Fibroblast of the aortic adventitia (primary cell): ENCODE measurements at regions not wholly inside any gene's neighbourhood (a gene's known extent, or its start where the extent isn't known, plus 50 kb on each side); places are given as distances from the start of the nearest gene placed in this dataset.

ENCODE experiments used
- DNase-seq: peaks from one replicate; pipeline ENCODE4 v3.0.0-alpha.2; 2010; ENCODE audit warnings: low read depth
- H3K4me3 ChIP-seq: 2 replicates; pipeline ENCODE4 v1.5.1; 2011; ENCODE audit warnings: low read depth, mild to moderate bottlenecking, control low read depth, low read length, moderate library complexity
- TF ChIP-seq, protein P1 (sequence below): IDR thresholded peaks from 2 replicates; pipeline ENCODE4 v1.5.1; 2011; ENCODE audit warnings: mild to moderate bottlenecking, low read length, control low read depth, inconsistent platforms; ENCODE audit not compliant: insufficient read depth

DNA sequence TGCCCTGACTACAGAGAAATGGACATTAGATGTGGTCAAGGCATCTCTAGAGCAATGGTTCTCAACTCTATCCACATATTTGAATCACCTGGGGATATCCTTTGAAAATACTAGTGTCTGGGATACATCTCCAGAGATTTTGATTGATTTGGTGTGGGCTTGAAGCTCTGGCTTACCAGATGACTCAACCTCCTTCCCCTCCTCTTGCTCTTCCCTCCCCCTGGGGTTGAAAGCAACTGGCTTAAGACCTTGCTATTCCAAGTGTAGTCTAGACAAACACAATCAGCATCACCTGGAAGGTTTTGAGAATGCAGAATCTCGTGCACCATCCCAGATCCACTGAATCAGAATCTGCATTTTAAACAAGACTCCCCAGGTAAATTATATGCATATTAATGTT, 183.8 kb downstream of the DAD1 start:
- H3K4me3 ChIP-seq, result no peak overlapping the region
- no peak for DNase-seq
- TF ChIP-seq, protein P1, sequence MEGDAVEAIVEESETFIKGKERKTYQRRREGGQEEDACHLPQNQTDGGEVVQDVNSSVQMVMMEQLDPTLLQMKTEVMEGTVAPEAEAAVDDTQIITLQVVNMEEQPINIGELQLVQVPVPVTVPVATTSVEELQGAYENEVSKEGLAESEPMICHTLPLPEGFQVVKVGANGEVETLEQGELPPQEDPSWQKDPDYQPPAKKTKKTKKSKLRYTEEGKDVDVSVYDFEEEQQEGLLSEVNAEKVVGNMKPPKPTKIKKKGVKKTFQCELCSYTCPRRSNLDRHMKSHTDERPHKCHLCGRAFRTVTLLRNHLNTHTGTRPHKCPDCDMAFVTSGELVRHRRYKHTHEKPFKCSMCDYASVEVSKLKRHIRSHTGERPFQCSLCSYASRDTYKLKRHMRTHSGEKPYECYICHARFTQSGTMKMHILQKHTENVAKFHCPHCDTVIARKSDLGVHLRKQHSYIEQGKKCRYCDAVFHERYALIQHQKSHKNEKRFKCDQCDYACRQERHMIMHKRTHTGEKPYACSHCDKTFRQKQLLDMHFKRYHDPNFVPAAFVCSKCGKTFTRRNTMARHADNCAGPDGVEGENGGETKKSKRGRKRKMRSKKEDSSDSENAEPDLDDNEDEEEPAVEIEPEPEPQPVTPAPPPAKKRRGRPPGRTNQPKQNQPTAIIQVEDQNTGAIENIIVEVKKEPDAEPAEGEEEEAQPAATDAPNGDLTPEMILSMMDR, result no peak

- TF ChIP-seq, protein P1, result no peak
- no peak overlapping the region for H3K4me3 ChIP-seq
- DNase-seq, result no peak
These were observed 185.7 kb downstream of the DAD1 start for GRCh38 chr14:22403296-22403695.

- H3K4me3 ChIP-seq, result no peak overlapping the region
- no peak for DNase-seq
- TF ChIP-seq, protein P1, result no peak
These were observed 188.3 kb downstream of the DAD1 start for GRCh38 chr14:22400655-22401259.

GRCh38 chr14:22399776-22400175, 189.2 kb downstream of the DAD1 start:
- no peak overlapping the region for H3K4me3 ChIP-seq
- TF ChIP-seq, protein P1, result no peak
- DNase-seq, result no peak

- TF ChIP-seq, protein P1, result no peak
- DNase-seq, result no peak
- no peak overlapping the region for H3K4me3 ChIP-seq
These were observed 191.7 kb downstream of the DAD1 start for GRCh38 chr14:22397221-22397737.

- TF ChIP-seq, protein P1, result no peak
- H3K4me3 ChIP-seq, result no peak overlapping the region
- DNase-seq, result no peak
These were observed 193.2 kb downstream of the DAD1 start for GRCh38 chr14:22395803-22396202.

GRCh38 chr14:22394616-22395015, 194.4 kb downstream of the DAD1 start:
- TF ChIP-seq, protein P1, result no peak
- no peak for DNase-seq
- no peak overlapping the region for H3K4me3 ChIP-seq
